Stimulated activated CD8-positive, alpha-beta memory T cell treated with anti-CD3 and anti-CD28 coated beads, Interleukin-4, amount 100 ng/mL, for 48 hours (primary cell): ENCODE measurements at regions not wholly inside any gene's neighbourhood (a gene's known extent, or its start where the extent isn't known, plus 50 kb on each side); places are given as distances from the start of the nearest gene placed in this dataset.

Experiments
- DNase-seq: peaks from one replicate; pipeline ENCODE4 v3.0.0-alpha.2; 2020

DNA sequence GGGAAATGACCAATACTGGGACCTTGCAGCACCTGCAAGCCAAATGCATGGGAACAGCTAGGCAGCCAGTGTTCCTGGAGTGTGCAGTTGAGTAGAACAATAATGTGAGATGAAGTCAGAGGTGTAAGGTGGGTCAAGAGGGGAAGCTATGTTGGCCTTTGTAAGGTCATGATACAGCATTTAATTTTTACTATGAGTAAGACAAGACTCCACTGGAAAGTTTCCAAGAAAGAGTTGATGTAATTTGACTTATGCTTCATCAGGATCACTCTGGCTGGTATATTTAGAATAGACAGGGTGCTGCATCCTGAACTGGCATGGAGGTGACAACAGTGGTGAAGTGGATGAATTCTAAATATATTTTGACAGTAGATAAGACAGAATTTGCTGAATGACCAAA is 744.8 kb downstream of the KCTD16 start:
- no peak for DNase-seq

DNA sequence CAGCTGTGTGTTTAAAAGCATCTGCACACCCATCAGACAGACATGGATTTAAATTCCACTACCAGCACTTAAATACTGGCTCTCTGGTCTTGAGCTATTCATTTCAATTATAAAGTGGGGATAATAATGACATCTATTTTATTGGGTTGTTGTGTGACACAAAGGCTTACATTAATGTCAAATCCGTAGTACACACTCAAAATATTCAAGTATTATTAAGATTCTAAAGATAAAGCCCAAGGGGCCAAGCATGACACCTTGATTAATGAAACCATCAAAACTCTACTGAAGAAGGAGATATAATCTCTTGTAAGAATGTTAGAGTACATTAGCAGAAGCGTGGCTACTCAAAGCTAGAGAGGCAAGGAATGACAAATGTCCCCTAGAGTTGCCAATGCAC is 743.0 kb downstream of the KCTD16 start:
- no peak for DNase-seq

DNA sequence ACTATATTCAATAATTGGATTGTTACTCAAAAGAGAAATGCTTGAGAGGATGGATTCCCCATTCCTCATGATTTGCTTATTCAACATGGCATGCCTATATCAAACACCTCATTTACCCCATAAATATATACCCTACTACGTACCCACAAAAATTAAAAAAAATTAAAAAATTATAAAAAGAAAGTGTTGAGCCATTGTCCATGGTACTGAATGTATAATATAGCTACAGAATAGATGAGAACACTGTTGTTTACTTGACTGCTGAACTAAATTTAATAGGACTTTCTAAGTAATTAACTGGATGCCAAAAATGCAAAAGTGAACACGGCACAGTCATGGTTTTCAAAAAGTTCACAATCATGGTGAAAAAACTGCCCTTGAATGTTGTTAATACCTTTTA is 725.8 kb downstream of the KCTD16 start:
- DNase-seq = no peak

DNA sequence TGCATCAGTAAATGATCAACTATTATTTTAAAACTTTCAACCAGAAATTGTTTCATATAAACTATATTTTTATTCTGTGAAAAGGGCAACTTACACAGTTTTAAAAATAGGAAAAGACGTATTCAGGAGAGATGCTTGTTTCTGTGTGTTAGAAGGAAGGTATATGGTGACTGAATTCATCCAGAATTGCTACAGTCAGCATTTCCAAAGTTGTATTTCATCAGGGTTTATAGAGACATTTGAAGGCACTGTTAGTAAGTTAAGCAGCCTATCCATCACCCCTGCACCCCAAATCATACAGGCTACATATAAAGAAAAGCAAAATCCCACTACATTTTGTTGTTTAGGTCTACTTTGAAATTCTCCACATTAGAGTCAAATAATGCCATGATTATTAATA is 716.0 kb downstream of the KCTD16 start:
- no peak for DNase-seq

DNA sequence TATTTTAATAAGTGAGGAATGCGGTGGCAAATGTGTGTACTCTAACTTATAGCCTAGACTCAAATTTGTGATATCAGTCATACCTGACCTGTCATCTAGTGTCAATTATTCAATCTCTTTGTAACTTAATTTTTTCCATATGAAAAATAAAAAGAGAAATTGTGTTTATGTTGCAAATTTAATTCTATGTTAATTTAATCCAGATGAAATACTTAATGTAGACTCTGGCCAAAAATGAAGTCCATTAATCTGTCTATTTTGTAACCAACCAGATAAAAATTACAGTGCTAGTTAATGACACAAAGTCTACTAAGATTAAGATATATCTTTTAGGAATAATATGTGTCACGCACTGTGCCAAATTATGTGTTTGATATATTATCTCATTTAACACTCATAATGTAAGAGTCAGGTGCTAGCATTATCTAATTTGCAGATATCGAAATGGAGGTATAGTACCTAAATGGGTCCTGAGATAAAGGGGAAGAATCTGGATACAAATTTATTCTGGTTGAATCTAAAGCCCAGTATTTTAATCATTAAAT is 712.1 kb downstream of the KCTD16 start:
- DNase-seq = no peak

DNA sequence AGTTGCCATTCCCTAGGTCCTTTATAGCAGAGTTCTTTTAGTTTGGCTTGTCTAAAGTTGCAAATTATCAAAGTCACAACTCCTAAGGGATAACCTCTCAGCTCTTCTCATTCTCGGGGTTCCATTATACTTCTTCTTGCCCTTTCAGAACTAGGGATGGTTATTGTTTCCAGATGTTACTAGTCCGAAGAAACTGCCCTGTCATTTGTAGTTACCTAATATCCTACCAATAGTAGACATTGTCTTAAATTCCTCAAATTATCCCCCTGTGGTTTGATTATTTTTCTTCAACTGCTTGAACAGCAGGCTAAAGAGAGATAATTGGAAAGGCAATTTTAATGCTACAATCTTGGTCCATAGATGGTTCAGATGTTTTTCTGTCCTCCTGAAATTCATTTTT is 709.8 kb downstream of the KCTD16 start:
- no peak for DNase-seq

DNA sequence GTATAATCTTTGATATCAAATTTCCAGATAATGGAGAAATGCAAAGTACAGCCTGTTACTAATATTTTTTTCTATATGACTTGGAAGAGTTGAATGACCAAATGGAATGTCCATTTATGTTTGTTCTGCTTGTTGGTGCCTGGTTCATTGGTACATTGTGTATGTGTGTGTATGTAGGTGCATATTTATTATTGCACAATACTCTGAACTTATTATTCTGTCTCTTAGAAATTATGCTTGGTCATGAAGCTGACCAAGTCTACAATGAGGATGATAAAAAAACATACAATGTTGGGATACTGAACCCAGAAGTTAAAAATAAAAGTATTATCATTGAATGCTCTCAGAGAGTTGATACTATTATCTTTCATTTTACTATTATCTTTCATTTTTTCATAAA is 706.3 kb downstream of the KCTD16 start:
- DNase-seq = no peak

DNA sequence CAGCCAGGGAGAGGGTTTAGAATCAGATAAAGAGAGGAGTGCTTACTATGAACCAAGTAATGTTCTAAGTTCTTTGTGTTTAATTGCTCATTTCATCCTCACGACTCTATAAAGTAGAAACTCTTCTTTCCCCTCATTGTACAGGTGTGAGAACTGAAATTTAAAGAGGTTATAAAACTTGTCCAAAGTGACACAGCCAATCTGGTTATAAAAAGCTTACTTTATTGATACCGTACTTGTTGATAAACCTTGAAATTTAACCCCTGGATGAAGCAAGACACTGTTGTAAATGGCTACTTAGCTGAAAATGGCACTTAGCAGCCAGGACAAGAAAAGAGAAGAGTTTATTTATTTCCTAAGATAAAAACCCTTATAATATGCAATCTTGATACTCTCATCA is 702.4 kb downstream of the KCTD16 start:
- no peak for DNase-seq

DNA sequence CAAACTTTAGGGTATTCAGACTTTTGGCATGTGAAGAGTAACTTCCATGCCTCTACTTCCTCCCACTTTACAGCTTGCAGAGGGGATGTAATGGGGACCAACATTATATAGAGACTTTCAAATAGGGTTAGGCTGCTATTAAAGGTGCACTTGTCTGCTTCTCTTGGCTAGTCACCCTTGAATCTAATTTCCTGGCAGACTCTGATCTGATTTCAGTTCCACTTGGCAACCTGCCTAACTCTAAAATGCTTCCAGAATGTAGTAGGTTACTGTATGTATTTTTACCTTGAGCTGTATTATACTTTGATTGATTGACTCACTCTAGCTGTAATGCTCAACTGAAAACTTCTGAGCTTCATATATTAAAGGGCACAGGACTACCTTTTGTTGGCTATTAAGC is 693.4 kb downstream of the KCTD16 start:
- no peak for DNase-seq

DNA sequence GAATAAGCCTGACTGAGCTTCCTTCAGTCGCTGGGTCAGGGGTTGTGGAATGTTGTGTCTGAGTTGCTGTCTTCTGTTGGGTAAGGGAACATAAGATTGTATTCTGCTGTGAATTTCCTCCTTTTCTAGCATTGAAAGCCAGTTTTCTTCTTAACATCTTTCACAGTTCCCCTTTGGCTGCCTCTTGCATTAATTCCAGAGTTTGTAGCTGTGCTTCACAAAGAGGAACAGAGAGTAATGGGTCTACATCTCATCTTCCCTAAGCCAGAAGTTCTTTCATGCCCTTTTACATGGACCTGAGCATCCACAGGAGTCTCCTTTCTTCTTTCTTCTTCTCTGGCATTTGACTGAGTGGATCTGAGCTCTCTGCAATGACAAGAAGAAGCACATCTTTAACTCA is 686.8 kb downstream of the KCTD16 start:
- no peak for DNase-seq

DNA sequence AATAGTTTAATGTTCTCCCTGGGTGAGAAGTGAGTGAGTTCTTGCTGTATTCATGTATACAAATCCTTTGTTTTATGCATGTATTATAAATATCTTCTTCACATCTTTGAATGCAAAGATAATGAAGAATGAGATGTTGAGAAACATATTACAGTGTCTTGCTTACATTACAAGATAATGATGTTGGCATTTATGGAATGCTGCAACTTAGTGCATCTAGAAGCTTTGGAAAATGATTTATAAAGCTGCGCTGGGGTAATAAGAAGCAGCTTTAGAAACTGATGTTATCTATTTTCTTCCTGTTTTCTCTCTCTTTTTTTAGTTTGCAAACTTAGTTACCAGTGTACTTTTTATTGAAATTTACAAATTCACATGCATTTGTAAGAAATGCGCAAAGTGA is 673.4 kb downstream of the KCTD16 start:
- no peak for DNase-seq

DNA sequence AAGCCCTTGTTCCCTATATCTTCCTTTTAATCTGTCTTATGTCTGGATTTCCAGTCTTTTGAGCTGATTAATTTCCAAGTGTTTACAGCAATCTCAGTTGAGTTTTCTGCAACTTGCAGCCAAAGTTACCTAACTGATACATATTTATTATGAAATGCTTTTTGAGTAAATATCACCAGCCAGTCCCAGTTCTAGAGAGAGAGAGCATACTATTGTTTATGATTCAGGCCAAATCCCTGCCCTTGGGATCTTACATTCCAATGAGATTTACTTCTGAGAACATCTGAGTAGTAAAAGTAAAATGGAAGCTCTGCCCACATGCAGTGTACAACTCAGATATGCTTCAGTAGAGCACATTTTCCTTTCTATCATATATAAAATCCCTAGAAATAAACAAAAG is 661.7 kb downstream of the KCTD16 start:
- DNase-seq = no peak

DNA sequence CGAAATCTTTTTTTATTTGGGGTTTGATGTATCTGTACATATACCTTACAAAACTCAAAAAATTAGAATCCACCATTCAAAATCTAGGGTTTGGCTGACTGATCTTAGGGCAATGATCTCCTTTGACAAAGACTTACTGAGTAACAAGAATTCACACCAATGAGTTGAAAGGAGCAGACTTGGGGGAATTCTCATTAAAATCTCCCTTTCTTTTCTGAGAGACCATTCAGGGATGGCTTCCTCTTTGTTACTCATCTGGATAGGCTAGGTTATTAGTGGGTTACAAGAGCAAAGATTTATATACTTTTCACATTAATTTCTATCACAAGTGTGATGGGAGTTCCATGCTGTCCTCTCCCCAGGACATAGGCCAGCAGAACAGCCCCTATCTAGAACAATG is 661.0 kb downstream of the KCTD16 start:
- no peak for DNase-seq

DNA sequence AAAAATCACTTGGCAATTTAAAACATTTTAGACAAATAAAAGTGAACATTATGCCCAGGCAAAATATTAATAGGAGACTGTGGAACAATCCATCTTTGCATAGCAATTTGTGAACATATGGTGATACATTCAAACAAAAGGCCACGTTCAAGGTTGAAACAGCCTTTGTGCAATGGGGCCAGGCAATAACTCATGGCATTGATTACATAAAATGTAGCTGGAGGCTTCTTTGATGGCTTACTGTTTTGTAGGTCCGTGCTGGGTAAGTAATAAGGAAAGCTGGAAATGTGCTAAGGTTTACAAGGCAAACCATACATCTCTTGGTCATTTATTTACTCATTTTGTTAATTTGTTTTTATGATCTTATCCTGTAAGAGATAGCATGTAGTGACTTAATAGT is 651.8 kb downstream of the KCTD16 start:
- no peak for DNase-seq

DNA sequence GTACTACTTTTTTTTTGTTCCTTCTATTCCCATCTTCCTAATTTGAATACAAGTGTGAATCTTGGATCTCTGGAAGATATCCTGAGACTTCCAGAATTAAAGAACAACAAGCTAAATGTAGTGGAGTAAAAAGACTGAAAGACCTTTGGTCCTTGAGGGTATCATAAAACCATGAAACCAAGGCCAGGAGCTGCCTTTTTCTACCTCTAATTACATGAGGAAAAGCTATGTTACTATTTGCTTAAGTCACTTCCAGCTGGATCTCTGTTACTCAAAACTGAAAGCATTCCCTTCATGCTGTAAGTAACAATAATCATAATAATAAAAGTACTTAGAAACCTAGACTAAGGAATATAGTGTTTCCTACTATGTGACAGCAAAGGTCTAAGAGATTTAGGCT is 649.6 kb downstream of the KCTD16 start:
- no peak for DNase-seq

DNA sequence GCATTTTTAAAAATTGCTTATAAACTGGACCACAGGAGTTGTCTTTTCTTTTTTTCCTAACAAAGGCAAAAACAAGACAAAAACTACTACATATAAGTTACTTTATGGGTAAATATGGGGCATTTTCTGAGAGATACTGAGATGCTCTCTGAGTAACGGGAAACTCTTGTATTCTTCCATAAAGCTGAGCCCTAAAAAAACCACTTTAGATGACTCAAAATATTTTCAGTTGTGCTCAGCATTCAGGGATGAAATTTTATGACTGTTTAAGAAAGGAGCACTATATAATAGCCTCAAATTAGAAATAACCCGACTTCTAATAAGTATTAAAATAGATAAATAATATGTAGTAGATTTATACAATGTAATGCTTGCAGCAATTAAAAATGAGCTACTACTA is 644.5 kb downstream of the KCTD16 start:
- DNase-seq = no peak

DNA sequence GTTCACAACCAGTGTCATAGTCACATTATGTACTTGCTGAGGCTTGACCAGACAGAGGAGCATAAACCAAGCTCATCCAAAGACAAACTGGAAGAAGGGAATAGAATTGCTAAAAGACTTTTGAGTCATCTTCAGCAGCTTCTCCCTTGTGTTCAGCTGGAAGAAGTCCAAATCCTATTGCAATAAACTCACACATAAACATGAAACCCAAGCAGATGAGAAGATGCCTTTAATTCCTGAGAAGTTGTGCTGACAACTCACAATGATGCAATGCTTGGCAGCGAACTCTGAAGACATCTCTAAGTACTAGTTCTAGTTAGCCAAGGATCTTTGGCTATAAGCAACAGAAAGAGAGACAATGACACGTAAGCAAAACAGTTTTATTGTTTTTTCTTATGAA is 642.1 kb downstream of the KCTD16 start:
- no peak for DNase-seq

DNA sequence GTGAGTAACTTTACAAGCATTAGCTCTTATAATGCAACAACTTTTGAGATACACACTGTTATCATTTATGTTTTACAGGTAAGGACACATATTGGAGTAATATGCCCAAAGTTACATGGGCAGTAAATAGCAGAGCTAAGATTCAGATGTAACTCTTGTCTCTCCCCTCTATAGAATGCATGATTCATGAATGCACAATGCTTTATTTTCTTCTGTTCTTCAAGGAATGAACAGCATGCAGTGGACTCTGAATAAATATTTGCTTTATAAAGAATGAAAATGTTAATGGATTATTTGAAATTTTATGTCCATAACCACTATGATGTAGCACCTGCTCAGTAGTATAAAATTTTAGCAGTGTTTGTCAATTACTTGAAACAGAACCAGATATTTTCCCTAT is 629.5 kb downstream of the KCTD16 start:
- DNase-seq = no peak

DNA sequence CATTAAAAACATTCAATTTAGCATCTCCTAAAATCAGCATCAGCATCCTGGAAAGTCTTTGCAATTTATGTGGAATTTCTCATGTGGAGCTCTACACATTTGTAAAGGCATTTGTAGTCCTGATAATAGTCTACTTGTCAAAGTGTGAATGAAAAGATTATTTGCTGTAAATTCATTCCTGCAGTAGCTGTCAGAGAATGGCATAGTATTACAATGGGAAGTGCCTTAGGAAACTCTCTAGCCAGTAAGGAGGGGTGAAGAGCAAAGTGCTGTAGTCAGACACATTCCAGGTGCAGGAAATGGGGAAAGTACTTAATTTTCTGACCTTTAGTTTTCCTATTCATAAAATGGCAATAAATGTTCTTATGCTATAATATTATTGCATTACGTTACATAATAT is 627.9 kb downstream of the KCTD16 start:
- no peak for DNase-seq

DNA sequence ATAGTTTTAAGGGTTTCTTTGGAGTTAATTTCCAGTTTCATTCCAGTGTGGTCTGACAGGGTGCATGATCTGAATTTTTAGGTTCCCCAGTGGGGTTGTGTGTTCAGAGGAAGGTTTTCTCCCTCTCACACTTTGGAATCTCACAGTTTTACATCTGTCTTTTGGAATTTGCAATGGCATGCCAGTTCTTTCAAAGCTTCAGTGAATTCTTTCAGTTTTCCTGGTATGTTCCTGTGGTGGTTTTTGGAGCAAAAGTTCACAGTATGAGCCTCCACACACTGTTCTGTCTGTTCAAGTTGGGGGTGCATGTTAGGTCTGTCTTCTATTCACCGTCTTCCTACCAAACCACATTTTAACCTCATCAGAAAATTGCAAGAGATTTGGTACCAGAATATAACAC is 624.2 kb downstream of the KCTD16 start:
- no peak for DNase-seq

DNA sequence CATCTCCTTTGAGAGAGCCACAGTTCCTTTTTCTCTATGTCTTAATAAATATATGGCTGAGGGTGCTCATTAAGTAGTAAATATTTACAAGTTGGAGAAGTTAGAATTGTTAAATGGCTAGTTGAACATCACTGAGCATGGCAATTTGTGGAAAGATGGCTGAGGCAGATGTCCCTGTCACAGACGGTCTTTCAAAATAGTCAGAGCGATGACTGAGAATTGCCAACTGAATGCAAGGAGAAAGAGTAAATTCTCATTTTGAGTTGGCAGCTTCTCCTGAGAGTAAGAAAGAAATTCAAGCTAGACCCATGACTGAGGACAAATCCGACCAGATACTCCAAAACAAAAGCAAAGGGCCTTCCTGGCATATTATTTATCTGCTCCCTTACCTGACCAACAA is 617.9 kb downstream of the KCTD16 start:
- DNase-seq = no peak

DNA sequence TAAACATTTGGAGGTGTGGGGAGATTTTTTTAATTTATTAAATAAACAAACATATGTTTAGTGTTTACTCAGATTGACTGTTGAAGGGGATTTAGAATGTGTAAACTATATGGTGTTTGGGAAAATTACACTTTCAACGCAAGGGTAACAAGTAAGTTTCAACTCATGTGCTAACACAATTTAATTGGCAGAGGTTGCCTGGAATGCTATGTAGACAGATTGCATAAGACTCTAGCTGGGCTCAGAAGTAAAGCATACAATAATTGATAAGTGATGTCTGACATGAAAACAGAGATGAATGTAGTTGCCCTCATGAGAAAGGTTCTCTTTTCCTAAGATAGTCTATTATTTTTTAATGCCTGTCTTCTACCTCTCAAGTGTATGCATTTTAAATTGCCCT is 617.4 kb downstream of the KCTD16 start:
- no peak for DNase-seq

DNA sequence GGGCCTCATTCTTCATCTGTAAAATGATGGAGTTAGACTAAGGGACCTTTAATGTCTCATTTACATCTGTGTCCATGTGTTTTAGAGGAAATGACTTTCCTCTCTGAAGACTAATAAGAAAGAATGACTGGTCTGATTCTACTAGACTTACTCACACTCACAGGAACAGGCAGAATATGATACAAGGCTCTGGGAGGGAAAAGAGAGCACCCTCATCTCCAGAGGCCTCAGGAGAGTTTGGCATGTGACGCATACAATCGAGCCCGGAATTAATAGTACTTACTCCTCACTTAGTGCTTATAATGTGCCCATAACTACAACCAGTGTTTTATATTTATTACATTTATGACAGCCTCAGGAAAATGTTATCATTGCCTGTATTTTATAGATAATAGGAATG is 608.7 kb downstream of the KCTD16 start:
- DNase-seq = no peak

DNA sequence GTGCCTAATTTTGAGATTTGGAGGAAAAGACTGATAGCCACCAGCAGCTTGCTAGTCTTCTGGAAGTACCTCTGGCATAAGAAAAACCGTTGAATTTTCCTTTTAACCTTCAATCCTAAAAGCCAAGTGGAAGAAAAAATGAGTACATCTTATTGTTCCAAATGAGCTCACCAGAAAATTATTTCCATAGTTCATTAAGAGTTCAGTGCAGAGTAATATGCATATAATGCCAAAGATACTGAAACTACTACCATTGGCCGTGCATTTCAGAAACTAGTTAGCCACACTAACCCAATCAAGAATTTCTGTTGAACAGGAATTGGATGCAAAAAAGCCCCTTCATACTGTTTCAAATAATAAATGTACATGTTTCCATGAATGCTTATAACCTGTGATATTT is 607.9 kb downstream of the KCTD16 start:
- DNase-seq = no peak

DNA sequence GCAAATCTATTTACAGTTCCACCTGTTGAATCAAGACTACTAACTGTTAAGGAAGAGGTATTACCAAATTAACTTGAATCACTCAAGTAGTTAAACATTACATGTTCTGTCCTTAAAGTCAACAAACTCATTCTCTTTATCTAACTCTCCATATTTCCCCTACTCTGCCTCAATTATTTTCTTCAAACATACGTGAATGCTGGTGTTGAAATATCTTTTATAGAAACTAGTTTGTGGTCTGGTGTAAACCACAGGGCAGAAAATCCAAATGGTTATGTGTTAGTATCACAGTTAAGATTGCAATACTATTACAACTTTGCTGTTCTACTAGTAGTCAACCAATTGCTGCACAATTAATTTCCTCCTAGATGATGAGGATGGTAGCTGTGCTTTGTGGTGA is 603.5 kb downstream of the KCTD16 start:
- no peak for DNase-seq

DNA sequence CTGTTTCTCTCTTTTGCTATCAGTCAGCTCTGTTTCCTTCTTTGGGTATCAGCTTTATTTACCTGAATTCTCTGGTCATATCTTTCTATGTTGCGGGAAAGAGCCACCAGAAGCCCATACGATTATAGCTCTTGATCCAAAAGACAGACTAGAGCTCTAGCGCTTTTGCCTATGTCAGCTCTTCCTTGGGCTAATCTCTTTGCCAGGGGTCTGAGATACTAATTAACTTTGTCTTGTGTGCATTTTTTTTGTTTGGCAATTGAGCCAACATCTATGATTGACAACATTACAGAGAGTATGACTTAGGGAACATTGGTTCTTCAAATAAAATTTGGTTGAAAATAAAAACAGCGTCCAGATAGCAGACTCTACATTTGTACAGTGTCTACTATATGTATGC is 603.0 kb downstream of the KCTD16 start:
- DNase-seq = no peak
